Anterior cingulate cortex (tissue), 58 donors: ENCODE measurements at regions not wholly inside any gene's neighbourhood (a gene's known extent, or its start where the extent isn't known, plus 50 kb on each side); places are given as distances from the start of the nearest gene placed in this dataset.

ENCODE experiments used
- DNase-seq, 58 donors: peaks; one replicate each; lab custom pipeline; 2025; lab: John Stamatoyannopoulos, UW

DNA sequence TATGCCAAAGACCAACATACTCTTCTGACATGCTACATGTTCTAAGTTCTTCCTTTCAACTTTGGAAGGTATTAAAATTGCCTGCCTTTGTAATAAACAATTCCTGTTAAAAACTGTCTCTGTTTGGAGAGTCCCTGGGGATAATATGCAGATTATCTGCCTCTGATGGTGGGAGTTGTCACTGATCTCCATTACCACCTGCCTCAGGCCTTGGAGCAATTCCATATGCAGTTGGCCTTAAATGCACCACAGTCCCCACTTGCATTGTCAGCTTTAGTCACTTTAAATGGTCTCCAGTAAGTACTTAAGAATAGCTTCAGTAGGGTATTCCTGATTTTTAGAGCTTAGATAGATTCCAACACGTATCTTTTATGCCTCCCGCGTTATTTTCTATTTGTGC is 121.1 kb upstream of the GOLIM4 start:
- DNase-seq, result no peak

DNA sequence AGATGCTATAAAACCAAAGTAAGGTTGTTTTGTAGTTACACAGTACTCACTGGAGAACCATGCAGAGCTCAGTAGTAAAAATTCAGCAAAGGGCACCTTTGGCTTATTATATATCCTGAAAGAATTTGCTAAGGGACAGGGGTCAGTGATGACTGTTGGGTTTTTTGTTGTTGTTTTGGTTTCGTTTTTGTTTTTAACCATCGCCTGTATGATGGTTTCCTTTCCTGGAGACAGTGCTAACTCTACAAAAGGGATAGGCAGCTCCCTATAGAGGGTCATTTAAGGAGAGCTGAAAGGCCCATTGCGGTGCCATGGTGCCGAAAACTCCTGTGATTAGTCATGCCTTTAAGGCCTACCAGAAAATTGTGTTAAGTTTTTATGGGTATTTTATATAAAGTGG is 118.2 kb upstream of the GOLIM4 start:
- DNase-seq, result no peak

DNA sequence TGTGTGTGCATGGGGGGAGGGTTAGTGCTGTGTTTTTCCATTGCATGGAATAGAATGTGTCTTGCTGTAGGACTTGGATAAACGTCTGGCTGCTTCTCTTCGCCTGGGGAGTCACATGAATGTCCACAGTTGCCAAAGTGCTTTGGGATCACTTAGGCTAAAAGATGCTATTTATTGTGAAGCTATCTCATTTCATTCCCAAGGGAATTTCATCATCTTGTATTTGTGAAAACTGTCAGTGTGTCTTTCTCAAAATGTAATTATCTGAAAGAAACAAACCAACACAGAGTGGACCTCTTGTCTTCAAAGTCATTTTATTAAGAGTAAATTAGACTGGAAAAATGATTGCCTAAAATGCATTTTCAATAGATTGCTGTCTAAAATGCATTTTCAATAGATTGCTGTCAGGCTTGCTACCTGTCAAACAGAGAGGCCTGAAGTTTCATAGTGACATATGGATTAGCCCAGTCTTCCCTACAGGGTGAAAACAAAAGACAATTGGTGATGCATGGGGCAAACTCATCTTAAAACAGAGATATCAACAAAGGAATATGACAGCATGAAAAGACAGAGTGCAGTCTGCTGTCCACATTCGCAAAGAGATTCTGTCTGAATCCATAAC is 117.1 kb upstream of the GOLIM4 start:
- no peak for DNase-seq

DNA sequence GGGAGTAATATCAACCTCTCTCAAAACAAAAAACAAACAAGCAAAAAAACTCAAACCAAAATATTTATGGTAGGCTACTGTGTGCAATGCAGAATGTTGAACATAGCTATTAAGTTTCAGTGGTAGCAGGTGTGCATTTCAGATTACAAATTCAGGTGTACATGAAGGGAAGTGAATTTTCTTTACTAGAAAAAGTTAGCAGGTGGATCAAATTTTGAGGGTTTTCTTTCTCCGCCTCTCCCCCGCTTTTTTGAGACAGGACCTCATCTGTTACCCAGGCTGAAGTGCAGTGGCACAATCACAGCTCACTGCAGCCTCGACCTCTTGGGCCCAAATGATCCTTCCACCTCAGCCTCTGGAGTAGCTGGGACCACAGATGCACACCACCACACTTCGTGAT is 109.7 kb upstream of the GOLIM4 start:
- DNase-seq, result no peak

DNA sequence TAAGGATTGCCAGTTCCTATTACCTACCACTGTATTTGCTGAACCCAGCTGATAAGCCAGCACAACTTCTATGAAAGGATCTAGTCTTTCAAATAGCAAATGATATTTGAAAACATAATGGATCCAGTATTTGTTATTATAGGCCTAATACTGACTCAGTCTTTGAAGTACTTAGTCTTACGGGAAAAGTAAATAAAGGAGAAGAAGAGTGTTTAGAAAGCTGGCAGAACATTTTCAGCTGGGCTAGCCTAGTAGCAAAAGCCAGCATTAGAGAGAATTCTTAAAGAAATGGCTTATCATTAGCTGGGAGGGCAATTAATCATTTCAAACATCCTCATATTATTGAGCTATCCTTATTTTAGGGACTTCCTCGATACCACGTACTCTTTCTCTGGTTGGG is 101.4 kb upstream of the GOLIM4 start:
- DNase-seq, result no peak

DNA sequence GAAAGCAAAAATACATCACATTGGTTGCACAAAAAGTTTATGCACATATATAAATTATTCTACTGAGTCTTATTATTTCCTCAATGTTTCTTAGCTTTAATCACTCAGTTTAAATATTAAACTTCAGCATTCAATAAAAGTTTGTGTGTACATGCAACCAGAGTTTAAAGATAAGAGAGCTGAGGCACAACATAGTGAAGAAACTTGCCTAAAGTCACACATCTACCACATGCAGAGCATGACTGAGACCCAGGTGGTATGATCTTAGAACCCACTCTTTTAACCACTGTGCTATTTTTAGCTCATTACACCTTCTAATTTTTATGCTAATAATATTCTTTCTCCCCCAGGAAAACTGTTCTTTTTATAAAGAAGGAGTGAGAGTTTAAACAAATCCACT is 96.1 kb upstream of the GOLIM4 start:
- no peak for DNase-seq

DNA sequence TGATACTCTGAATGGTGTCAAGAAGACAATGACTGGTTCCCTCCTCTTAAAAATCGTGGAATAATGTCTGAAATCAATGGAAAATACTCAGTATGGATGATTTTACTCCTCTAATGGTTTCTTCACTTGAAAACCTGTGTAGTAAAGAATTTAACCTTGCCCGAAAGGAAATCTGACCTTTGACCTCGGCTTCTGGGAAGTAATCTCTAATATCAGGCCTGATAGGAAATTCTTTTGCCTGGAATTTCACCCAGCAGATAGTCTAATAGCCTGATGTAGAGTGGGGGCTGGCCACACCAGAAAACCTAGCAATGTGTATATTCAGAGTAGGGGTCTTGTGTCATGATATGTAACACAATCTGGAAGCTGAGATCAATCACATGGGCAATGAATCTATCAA is 91.5 kb upstream of the GOLIM4 start:
- no peak for DNase-seq

DNA sequence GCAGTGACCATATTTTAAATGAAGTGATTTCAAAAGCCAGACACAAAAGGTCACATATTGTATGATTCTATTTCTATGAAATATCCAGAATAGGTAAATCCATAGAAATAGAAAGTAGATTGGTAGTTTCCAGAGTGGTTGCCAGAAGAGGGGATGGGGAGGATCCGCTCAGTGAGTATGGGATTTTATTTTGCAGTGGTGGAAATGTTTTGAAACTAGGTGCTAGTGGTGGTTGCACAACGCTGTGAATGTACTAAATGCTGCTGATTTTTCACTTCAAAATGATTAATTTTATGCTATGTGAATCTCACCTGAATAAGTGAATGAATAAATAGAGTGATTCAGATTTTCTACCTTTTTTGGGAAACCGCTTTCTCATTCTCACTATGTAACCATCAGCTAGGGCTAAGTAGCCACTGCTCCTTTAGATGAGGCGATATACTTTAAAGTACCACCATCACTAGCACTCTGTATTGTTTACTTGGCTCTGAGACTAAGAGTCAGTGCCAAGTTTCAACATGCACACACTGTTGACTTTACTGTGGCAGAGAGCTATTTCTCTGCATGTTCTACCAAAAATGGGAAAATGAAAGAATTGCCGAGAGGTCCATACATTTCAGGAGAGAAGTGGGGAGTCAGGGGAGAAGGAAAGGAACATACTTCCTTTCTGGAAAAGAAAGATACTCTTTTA is 90.7 kb upstream of the GOLIM4 start:
- no peak for DNase-seq

DNA sequence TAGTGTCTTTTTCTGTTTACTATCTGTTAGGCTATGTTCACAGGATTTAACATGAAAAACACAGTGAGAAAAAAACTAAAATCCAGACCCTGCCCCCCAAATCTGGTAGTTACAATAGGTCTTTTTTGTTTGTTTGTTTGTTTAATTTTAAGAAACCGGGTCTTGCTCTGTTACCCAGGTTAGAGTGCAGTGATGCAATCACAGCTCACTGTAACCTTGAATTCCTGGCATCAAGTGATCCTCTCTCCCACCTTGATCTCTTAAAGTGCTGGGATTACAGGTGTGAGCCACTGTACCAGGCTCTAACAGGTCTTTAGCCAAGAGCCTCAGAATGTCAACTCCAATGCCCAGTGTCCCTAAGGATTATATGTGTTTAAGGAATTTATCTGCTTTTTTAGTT is 88.0 kb upstream of the GOLIM4 start:
- no peak for DNase-seq

DNA sequence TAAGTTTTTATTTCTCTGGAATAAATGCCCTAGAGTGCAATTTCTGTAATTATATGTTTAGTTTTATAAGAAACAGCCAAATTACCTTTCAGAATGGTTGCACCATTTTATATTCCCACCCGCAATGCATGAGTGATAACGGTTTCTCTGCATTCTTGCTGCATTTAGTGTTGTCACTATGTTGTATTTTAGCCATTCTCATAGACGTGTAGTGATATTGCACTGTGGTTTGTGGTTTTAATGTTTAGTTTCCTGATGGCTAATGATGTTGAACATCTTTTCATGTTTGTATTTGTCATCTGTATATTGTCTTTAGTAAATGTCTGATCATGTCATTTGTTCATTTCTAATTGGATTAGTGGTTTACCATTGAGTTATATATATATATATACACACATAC is 73.0 kb upstream of the GOLIM4 start:
- DNase-seq, result no peak

DNA sequence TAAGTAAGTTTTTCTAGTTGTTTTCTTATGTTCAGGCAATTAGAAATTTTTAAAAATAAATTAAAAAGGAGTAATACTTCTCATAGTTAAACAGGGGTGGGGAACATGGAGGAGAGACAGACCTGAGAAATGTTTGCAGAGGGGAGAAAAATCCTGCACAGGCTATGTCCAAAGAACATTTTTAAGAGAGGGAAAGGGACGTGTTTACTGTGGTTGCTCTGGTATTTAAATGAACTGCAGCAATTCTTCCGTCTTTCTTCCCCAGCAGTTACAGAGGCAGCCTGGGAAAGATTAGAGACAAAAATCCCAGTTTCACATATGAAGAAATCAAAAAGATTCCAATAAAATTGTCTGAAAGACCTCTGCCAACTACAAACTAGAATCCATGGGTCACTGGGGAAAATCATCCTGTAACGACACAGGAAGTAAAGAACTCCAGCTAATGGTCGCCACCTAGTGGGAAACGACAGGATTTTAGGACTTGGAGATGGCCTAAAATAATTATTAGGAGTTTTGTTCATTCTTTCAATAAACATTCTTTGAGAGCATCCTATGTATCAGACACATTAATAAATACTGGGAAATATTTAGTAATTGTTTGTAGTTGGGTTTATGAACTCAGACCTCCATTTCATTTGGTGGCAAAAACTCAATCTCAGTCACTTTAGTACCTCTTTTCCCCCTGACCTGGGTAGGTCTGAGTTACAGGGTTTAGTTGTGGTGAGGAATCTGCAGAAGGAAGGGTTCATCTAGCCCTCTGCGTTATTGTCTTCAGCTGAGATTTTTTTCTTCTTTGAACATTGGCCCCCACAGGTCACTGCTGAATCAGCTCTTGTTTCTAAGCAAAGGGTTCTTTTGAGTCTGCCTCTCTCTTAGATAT is 69.9 kb upstream of the GOLIM4 start:
- DNase-seq, result peak in 38 of 58 donors; percentile 0 to 80 (median 30)

DNA sequence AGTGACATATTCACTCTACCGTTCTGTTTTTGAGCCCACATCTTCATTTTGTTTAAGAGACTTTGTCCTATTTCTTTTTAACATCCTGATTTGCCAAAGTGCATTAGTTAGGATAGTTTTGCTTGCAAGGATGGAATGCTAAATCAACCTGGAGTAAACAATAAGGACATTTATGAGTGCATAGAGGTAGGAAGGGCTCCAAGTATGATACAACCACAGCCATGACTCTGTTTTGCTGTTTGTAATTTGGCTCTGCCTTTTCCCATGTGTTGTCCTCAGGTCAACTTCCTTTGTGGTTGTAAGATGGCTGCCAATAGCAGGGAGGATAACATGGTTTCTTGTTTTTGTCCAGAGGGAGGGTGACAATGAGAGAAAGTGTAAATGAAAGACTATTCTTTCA is 66.4 kb upstream of the GOLIM4 start:
- no peak for DNase-seq

DNA sequence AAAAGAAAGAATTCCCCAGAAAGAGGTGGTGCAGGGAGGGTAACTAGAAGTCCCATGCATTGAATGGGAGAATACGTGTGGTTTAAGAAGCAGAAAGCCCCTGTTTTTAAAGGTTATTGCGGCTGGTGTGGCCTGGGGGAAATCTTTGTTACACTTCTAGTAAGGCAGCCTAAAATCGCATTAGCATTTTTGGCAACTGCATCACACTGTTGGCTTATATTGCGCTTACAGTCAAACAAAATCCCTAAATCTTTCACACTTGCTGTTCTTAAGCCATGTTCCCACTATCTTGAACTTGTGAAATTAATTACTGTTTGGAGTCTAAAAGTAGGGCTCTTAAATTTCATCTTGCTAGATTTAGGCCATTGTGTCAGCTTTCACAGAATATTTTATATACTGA is 66.0 kb upstream of the GOLIM4 start:
- DNase-seq, result no peak

DNA sequence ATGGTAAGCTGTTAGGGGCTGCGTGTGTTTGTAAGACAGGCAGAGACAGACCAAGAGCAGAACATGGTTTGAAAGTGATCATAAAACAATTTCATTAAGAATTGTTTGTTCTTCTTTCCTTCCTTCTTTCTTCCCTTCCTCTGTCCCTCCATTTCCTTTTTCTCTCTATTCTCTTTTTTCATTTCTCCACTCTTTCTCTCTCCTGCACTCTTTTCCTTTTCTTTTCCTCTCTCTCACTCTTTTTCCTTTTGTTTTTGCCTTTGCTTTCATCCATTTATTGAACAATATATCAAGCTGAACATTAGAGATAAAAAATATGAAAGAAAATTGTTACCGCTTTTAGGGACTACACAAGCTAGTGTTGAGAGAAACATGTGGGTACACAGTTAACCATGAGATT is 62.2 kb upstream of the GOLIM4 start:
- no peak for DNase-seq

DNA sequence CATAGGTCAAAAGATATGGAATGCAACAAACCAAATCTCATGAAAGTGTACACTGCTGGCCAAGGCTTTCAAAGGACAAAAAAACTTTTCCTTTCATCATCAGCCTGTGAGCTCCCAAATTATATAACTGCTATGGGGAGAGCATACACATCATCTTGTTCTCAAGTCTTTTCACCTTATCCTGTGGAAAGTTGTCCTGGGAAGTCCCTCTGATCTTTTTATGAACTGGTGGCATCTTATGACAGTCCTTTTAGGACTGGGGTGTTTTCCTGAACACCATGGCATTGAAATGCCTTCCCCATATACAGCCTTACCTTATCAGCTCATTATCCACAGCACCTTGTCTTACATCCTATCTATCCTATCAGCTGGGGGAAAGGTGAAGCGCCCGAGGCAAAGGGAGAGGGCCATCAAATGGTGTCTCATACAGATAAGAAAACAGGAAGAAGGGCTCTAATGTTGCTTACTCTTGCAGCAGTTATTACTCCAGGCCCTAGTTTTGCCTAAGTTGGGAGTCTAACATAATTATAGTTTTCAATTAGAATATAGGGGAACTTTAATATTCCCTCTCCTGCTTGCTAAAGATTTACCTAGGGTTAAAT is 61.5 kb upstream of the GOLIM4 start:
- DNase-seq, result no peak

DNA sequence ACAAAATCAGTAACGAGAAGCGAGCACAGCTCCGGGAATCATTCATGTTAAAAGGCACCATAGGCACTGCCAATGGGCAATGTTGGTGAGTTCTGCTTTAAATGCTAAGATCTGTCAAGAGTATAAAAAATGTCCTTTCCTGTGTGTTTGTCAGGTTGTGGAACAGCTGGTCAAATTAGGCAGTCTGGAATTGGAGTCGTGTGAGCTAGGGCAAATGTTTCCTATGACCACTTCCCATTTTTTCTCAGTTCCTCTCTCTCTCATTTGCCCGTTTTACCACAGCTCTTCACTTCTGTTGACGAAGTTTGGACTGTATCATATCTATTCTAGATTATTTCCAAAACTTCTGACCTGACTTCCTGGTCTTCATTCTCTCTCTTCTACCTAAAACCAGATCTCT is 60.8 kb upstream of the GOLIM4 start:
- no peak for DNase-seq

DNA sequence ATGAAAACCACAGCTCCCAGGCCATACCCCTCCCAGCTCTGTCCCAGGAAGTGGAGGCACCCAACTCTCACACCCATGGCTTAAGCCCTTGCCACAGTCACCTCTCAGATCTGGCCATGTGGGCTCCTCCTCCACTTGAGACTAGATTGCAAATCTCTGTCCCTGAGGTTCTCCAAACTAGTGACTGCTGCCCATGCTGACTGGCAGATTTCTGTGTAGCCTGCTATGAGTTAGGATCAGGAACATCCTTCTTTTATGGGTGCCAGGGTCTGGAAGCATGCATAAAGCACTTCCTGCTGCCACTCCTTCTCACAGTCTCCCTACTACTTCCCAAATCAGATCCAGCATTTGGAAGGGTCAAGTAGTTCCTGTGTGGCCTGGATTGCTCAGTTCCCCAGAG is 59.6 kb upstream of the GOLIM4 start:
- no peak for DNase-seq

DNA sequence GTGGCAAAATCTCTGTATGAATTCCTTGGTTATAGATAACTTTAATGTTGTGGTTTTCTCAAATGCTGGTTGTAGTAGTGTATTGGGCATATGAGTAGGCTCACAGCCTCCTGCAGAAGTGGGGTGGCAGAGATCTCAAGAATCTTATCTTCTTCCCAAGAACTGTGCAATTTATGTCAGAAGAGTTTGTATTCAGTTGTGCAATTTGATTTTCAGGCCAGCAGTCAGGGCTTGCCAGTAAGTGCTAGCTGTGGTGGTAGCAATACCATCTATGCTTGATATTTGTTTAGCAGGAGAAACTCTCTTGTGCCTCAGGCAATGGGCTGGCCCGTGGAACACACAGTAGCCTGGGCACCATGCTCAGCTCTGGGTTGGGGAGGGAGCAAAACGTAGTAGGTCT is 58.4 kb upstream of the GOLIM4 start:
- no peak for DNase-seq

DNA sequence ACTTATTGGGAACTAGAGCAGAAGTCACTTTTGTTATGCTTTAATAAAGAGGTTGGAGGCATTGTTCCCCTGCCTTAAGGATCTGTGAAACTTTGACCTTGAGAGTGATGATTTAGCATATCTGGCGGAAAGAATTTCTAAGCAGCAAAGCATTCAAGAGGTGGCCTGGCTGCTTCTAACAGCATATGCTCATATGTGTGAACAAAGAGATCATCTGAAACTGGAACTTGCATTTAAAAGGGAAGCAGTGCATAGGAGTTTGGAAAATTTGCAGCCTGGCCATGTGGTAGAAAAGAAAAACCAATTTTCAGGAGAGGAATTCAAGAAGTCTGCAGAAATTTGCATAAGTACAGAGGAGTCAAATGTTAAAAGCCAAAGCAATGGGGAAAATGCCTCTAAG is 56.4 kb upstream of the GOLIM4 start:
- no peak for DNase-seq
